GM19395 (cell line): ENCODE measurements at regions not wholly inside any gene's neighbourhood (a gene's known extent, or its start where the extent isn't known, plus 50 kb on each side); places are given as distances from the start of the nearest gene placed in this dataset.
A peak's percentile ranks its signal among the peaks of the same experiment; 100 is the strongest.
"Not testable (repeated sequence)": the region's sequence is repeated elsewhere in the genome, so short reads cannot be mapped to it uniquely, and the experiment has no call there.

Experiments
- ATAC-seq: cut with Tn5 transposase; IDR thresholded peaks from one replicate; pipeline ENCODE4 v1.9.1; 2021; ENCODE audit warnings: mild to moderate bottlenecking, moderate library complexity; ENCODE audit not compliant: unreplicated experiment

GRCh38 chr9:71632776-71633175 lies 135.5 kb downstream of the CEMIP2 start:
- no peak for ATAC-seq

- no peak for ATAC-seq
Observed at GRCh38 chr9:71630377-71630995, 137.8 kb downstream of the CEMIP2 start.

GRCh38 chr9:71629578-71630215 lies 138.6 kb downstream of the CEMIP2 start:
- ATAC-seq: no peak

- ATAC-seq: no peak
Observed at GRCh38 chr9:71628247-71628646, 140.1 kb downstream of the CEMIP2 start.

GRCh38 chr9:71627537-71627936 lies 140.8 kb downstream of the CEMIP2 start:
- ATAC-seq: no peak

GRCh38 chr9:71626395-71626794 lies 141.9 kb downstream of the CEMIP2 start:
- no peak for ATAC-seq

GRCh38 chr9:71624728-71625127 lies 143.6 kb downstream of the CEMIP2 start:
- ATAC-seq: no peak

GRCh38 chr9:71620746-71621145 lies 147.6 kb downstream of the CEMIP2 start:
- no peak for ATAC-seq

GRCh38 chr9:71620331-71620730 lies 148.0 kb downstream of the CEMIP2 start:
- no peak for ATAC-seq

GRCh38 chr9:71619926-71620325 lies 148.4 kb downstream of the CEMIP2 start:
- ATAC-seq: no peak

- ATAC-seq: no peak
Observed at GRCh38 chr9:71614409-71615010, 153.8 kb downstream of the CEMIP2 start.

GRCh38 chr9:71612889-71613288 lies 155.4 kb downstream of the CEMIP2 start:
- no peak for ATAC-seq

- no peak for ATAC-seq
Observed at GRCh38 chr9:71609448-71609830, 158.9 kb downstream of the CEMIP2 start.

GRCh38 chr9:71608825-71609447 lies 159.4 kb downstream of the CEMIP2 start:
- ATAC-seq: no peak

- ATAC-seq: no peak
Observed at GRCh38 chr9:71608021-71608420, 160.3 kb downstream of the CEMIP2 start.

GRCh38 chr9:71607461-71607881 lies 160.8 kb downstream of the CEMIP2 start:
- no peak for ATAC-seq

GRCh38 chr9:71604197-71605063 lies 163.9 kb downstream of the CEMIP2 start:
- ATAC-seq: peak; percentile 95

- peak; percentile 65 for ATAC-seq
Observed at GRCh38 chr9:71602652-71603051, 165.7 kb downstream of the CEMIP2 start.

- not testable (repeated sequence) for ATAC-seq
Observed at GRCh38 chr9:71595762-71596161, 172.6 kb downstream of the CEMIP2 start.

- ATAC-seq: no peak
Observed at GRCh38 chr9:71594541-71594940, 173.8 kb downstream of the CEMIP2 start.

- ATAC-seq: no peak
Observed at GRCh38 chr9:71592400-71592799, 175.9 kb downstream of the CEMIP2 start.
